Epidermal melanocyte (primary cell): ENCODE measurements at regions not wholly inside any gene's neighbourhood (a gene's known extent, or its start where the extent isn't known, plus 50 kb on each side); places are given as distances from the start of the nearest gene placed in this dataset.
"Not testable (repeated sequence)": the region's sequence is repeated elsewhere in the genome, so short reads cannot be mapped to it uniquely, and the experiment has no call there.

ENCODE experiments used
- DNase-seq: peaks from one replicate; pipeline ENCODE4 v3.0.0; 2011; ENCODE audit warnings: low spot score; ENCODE audit not compliant: insufficient read length

DNA sequence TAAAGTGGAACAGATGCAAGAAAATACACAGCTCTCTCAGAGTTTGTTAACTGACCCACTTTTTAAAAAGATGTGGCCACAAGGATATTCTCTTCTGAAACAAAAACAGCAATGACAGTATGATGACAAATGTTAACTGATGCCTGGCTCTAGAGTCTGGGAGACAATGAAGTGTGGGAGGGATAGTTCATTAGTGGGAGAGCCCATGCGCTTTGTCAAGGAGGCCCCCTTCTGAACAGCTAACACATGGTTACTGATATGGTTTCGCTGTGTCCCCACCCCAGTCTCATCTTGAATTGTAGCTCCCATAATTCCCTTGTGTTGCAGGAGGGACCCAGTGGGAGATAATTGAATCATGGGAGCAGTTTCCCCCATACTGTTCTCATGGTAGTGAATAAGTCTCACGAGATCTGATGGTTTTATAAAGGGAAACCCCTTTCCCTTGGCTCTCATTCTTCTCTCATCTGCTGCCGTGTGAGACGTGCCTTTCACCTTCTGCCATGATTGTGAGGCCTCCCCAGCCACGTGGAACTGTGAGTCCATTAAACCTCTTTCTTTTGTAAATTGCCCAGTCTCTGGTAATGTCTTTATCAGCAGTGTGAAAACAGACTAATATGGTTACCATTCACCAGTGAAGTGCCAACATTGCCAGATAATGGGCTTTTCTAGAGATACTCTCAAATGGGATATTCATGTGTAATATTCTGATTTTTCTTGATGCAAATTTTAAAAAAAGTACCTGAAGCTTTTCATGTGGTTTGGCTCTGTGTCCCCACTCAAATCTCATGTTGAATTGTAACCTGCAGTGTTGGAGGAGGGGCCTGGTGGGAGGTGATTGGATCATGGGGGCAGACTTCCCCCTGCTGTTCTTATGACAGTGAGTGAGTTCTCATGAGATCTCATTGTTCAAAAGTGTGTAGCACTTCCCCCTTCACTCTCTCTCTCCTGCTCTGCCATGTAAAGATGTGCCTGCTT lies 435.8 kb downstream of the SHISA9 start:
- DNase-seq: not testable (repeated sequence)

- DNase-seq: no peak
Observed at GRCh38 chr16:13338044-13338443, 436.6 kb downstream of the SHISA9 start.

- DNase-seq: no peak
Observed at GRCh38 chr16:13342675-13343074, 441.3 kb downstream of the SHISA9 start.

GRCh38 chr16:13344001-13344400 lies 442.6 kb downstream of the SHISA9 start:
- no peak for DNase-seq

DNA sequence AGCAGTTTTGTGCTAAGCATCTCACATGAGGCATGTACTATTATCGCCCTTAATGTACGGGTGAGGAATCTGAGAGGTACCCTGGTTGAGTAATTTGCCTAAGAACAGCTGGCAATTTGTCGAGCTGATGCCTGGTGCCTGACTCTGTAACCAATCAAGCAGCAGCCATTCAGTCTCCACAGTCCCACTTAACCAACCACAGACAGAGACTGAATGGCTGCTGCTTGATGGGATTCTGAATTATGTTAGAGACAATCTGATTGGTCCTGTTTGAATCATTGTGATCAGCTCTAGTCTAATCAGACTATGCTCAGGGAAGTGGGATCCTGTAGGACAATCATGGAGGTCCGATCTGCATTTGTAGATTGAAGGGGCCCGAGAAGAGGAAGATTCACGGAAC lies 447.0 kb downstream of the SHISA9 start:
- DNase-seq: no peak

DNA sequence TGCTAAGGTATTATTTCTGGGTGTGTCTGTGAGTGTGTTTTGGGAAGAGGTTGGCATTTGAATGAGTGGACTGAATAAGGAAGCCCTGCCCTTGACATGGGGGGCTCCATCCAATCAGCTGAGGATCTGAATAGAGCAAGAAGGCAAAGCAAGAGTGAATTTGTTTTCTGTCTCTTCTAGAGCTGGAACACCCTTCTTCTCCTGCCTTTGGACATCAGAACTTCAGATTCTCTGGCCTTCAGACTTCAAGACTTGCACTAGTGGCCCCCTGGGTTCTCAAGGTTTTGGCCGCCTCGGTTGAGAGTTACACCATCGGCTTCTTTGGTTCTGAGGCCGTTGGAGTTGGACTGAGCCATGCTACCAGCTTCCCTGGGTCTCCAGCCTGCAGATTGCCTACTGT lies 448.6 kb downstream of the SHISA9 start:
- no peak for DNase-seq

DNA sequence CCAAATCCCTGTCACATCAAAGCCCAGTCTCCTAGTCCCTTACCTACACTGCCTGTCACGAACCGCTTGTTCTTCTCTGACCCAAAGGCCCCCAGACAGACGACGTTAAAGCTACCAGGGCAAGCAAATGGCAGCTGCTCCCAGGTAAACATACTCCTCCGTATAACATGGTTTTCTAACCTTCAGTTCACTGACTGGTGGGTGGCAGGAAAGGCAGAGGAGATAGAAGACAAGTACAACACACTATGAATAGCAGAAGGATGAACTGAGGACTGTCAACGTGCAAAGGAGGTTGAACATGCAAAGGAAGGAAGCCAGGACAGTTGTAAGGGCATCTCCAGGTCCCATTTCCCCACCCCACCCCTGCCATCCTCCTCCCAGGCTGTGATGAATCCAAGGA lies 449.8 kb downstream of the SHISA9 start:
- DNase-seq: no peak

- DNase-seq: no peak
Observed at GRCh38 chr16:13351601-13352217, 450.3 kb downstream of the SHISA9 start.

DNA sequence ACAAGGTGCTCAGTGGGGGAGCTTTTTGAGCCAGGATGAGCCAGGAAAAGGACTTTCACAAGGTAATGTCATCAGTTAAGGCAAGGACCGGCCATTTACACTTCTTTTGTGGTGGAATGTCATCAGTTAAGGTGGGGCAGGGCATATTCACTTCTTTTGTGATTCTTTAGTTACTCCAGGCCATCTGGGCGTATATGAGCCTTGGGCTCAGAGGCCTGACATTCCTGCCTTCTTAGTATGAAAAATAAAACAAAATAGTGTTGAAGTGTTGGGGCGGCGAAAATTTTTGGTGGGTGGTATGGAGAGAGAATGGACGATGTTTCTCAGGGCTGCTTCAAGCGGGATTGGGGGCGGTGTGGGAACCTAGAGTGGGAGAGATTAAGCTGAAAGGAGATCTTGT lies 451.4 kb downstream of the SHISA9 start:
- DNase-seq: not testable (repeated sequence)

- DNase-seq: not testable (repeated sequence)
Observed at GRCh38 chr16:13357842-13358241, 456.4 kb downstream of the SHISA9 start.

DNA sequence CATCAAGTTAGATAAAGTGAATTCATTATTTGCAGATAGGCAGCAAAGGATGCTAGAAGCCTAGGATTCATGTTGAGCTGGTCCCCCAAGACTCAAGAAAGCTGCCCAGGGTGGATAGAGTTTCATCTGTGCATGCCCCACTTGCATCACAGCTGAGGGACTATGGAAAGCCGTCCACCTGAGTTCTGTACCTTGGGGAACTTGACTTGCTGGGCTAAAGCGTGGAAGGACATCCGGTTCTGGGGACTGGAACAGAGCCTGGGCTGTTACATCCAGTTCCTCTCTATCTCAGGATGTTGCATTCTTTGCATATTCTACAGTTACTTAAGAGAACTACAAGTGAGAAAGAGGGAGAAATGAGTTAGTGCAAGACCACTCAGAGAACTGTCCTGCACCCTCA lies 458.4 kb downstream of the SHISA9 start:
- no peak for DNase-seq

GRCh38 chr16:13372421-13372820 lies 471.0 kb downstream of the SHISA9 start:
- no peak for DNase-seq

DNA sequence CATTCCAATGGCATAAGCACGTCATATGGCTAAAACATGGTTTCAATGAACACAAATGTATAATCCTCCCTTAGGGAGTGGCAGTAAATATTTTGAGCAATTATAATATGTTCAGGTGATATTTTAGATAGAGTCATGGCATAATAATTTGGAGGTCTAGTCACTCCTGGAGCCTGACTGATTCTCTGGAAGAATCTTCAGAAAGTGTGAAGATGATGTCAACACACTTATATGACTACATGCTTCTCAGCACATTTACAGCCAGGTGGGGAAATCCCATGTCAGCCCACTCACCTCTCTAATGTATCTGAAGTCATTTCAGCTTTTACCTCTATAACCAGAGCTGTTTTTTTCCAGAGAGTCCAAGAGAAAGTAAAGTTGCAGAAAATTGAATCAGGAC lies 474.8 kb downstream of the SHISA9 start:
- DNase-seq: no peak

GRCh38 chr16:13377143-13377542 lies 475.7 kb downstream of the SHISA9 start:
- no peak for DNase-seq

- DNase-seq: peak; percentile 45
Observed at GRCh38 chr16:13378151-13378550, 476.8 kb downstream of the SHISA9 start.

DNA sequence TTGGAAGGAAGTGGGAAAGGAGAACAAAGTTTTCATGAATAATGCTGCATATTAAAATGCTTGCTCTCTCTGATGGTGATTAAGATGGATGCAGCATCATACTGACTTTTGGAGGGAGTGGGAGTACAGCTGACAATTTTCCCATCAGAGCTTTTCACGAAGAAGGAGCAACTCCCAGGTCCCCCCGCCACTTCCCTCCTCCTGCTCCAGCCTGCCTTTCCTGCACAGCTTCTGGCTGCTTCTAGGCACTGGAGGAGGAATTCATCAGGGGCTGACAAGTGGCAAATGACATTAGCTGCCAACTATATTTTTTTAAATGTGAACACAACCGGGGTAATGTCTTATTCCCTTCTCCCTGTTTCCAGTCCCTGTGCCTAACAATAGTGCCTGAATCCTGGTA lies 477.9 kb downstream of the SHISA9 start:
- no peak for DNase-seq

DNA sequence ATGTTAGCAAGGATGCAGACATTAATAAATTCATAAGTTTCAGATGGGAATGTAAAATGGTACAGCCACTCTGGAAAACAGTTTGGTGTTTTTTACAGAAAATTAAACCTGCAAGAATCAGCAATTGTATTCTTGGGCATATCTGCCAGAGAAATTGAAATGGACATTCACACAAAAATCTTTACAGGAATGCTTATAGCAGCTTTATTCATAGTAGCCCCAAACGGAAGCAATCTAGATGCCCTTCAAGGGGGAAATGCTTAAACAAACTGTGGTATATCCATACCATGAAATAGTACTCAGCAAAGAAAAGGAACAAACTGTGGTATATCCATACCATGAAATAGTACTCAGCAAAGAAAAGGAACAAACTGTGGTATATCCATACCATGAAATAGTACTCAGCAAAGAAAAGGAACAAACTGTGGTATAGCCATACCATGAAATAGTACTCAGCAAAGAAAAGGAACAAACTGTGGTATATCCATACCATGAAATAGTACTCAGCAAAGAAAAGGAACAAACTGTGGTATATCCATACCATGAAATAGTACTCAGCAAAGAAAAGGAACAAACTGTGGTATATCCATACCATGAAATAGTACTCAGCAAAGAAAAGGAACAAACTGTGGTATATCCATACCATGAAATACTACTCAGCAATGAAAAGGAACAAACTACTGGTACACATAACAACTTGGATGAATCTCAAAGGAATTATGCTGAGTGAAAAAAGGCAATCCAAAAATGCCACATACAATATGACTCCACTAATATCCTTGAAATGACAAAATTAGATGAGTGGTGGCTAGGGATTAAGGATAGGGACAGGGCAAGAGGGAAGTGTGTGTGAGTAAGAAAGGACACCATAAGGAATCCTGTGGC lies 484.0 kb downstream of the SHISA9 start:
- DNase-seq: not testable (repeated sequence)

GRCh38 chr16:13390093-13390985 lies 488.9 kb downstream of the SHISA9 start:
- no peak for DNase-seq

DNA sequence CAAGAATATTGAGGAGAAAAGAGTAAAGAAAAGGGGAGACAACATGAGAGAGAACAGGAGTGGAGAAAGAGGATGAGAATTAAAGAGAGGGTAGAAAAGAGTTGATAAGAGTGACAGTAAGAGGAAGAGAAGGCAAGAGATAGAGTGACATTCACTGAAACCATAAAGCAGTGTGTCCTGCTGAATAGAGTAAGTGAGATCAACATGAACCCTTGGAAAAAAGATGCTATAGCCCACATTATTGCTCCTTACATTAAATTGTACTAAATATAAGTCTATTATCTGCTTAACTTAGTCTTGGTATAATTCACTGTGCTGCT lies 489.5 kb downstream of the SHISA9 start:
- DNase-seq: no peak

DNA sequence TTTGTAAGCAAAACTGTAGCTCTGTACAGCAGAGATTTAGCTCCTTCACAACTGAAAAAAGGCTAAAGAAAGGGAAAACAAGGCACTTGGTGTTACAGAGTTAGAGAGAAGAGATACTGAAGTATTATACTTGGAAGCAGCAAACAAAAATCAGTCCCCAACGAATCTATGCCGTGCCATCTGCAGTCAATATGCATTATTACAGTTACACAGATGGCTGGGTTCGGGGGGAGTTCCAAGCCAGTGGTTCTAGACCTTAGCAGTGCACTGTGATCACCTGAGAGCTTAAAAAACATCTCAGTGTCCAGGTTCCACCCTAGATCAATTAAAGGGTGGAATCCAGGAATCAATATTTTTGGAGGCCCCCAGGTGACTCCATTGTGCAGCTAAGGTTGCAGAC lies 489.9 kb downstream of the SHISA9 start:
- DNase-seq: no peak

- no peak for DNase-seq
Observed at GRCh38 chr16:13392341-13392740, 490.9 kb downstream of the SHISA9 start.
